ENCODE measurements at regions not wholly inside any gene's neighbourhood (a gene's known extent, or its start where the extent isn't known, plus 50 kb on each side); places are given as distances from the start of the nearest gene placed in this dataset.

DNA sequence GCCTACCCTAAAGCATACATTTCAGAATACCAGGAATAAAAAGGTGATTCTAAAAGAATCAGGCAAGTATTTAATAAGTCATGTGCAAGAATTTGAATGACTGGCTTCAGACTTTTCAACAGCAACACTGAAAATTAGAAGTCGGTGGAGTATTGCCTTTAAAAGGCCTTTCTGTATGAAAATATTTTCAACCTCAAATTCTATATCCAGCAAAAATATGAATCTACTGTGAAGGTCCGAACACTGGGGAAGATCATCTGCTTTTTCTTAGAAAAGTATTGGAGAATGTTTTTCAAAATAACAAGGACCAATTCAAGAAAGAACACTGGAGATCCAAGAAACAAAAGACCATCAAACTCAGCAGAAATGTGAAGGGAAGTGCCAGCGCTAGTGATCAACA, 459.5 kb upstream of the KLF12 start:
- POLR2A ChIA-PET (ENCODE audit: low non-redundant PET), result no interaction called here
- intact Hi-C loops (cut with micrococcal nuclease; ENCODE audit: unreplicated experiment), result no loop called here
- no TSS peak for BruUV-seq (replicated peaks)

DNA sequence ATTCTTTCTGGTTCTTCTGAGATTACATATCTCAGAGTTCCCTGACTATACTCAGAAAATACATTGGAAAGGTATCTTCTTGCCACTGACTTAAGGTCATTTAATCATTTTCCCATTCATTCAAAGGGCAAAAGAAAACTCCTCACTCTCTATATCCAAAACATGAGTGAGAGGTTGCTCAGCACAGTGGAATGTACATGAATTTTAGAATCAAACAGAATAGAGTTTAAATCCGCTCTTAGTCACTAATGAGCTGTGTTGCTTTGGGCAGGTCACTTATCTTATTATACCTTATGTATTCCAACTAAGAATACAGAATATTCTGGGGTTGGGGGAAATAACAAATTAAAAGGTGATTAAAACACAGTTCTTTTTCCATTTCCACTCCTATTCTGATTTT, 452.6 kb upstream of the KLF12 start:
- Histone ChIP-seq H3K4me3 (ENCODE audit: low read depth, low read length, poor library complexity, severe bottlenecking) (no peak overlapping the region), H3K4me1 (ENCODE audit: insufficient read depth, low read length, poor library complexity, severe bottlenecking) (no peaks in the 10 kb centered on the region), H3K27ac (ENCODE audit: low read depth, low read length, poor library complexity, severe bottlenecking) (no peak overlapping the region), H3K9me3 (ENCODE audit: low read depth, low read length, poor library complexity, severe bottlenecking) (no peaks in the 10 kb centered on the region), H3K27me3 (replicated peaks; ENCODE audit: insufficient read depth, low read depth, low read length, poor library complexity) (no peaks in the 10 kb centered on the region), H3K36me3 (ENCODE audit: insufficient read depth, low read length, poor library complexity, severe bottlenecking) (no peaks in the 10 kb centered on the region)
- no TSS peak for BruUV-seq (replicated peaks)
- DNase-seq (ENCODE audit: low spot score), result no peak
- TF ChIP-seq, protein P1, sequence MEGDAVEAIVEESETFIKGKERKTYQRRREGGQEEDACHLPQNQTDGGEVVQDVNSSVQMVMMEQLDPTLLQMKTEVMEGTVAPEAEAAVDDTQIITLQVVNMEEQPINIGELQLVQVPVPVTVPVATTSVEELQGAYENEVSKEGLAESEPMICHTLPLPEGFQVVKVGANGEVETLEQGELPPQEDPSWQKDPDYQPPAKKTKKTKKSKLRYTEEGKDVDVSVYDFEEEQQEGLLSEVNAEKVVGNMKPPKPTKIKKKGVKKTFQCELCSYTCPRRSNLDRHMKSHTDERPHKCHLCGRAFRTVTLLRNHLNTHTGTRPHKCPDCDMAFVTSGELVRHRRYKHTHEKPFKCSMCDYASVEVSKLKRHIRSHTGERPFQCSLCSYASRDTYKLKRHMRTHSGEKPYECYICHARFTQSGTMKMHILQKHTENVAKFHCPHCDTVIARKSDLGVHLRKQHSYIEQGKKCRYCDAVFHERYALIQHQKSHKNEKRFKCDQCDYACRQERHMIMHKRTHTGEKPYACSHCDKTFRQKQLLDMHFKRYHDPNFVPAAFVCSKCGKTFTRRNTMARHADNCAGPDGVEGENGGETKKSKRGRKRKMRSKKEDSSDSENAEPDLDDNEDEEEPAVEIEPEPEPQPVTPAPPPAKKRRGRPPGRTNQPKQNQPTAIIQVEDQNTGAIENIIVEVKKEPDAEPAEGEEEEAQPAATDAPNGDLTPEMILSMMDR (conservative IDR thresholded peaks at IDR 0.05; ENCODE audit: low read depth, low read length), result no peak
- no peak for TF ChIP-seq EZH2 (IDR thresholded peaks at IDR 0.05; ENCODE audit: borderline replicate concordance, low read depth, low read length, poor library complexity, severe bottlenecking)
- intact Hi-C loops (cut with micrococcal nuclease; ENCODE audit: unreplicated experiment), result no loop called here
- POLR2A ChIA-PET (ENCODE audit: low non-redundant PET), result no interaction called here
- CTCF ChIA-PET, result no interaction called here

More for the DNA sequence above, 459.5 kb upstream of the KLF12 start:
- H3K27me3 ChIP-seq (replicated peaks; ENCODE audit: insufficient read depth, low read depth, low read length, poor library complexity), result no peaks in the 10 kb centered on the region
- no peak overlapping the region for H3K27ac ChIP-seq (ENCODE audit: low read depth, low read length, poor library complexity, severe bottlenecking)
- TF ChIP-seq, protein P1 (conservative IDR thresholded peaks at IDR 0.05; ENCODE audit: low read depth, low read length), result no peak
- no peak for TF ChIP-seq EZH2 (IDR thresholded peaks at IDR 0.05; ENCODE audit: borderline replicate concordance, low read depth, low read length, poor library complexity, severe bottlenecking)
- CTCF ChIA-PET, result no interaction called here
- no peak for DNase-seq (ENCODE audit: low spot score)
- no peak overlapping the region for H3K4me3 ChIP-seq (ENCODE audit: low read depth, low read length, poor library complexity, severe bottlenecking)
- no peaks in the 10 kb centered on the region for H3K36me3 ChIP-seq (ENCODE audit: insufficient read depth, low read length, poor library complexity, severe bottlenecking)
- H3K9me3 ChIP-seq (ENCODE audit: low read depth, low read length, poor library complexity, severe bottlenecking), result no peaks in the 10 kb centered on the region
- H3K4me1 ChIP-seq (ENCODE audit: insufficient read depth, low read length, poor library complexity, severe bottlenecking), result no peaks in the 10 kb centered on the region

DNA sequence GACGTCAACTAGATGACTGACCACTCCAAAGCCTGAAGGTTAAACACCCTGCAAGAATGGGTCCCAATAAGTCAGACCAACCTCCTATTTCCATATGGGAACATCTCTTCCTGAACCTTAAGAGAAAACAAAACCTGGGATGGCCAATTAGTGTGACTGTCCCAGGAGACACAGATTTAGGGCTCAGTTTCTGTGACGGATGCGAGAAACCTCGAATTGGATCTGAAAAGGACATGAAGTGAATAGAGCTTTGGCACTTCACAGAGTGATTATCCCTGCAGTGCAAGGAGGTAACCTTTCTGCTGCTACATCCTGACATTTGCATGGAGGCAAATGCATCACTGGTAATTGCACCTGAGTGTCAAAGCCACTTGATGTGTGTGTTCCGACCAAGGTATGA, 442.2 kb upstream of the KLF12 start:
- peak overlapping the region; percentile 43 for H3K4me3 ChIP-seq (ENCODE audit: low read depth, low read length, poor library complexity, severe bottlenecking)
- H3K27me3 ChIP-seq (replicated peaks; ENCODE audit: insufficient read depth, low read depth, low read length, poor library complexity), result no peaks in the 10 kb centered on the region
- intact Hi-C loops (cut with micrococcal nuclease; ENCODE audit: unreplicated experiment), result no loop called here
- no peaks in the 10 kb centered on the region for H3K4me1 ChIP-seq (ENCODE audit: insufficient read depth, low read length, poor library complexity, severe bottlenecking)
- TF ChIP-seq, protein P1 (conservative IDR thresholded peaks at IDR 0.05; ENCODE audit: low read depth, low read length), result no peak
- no peak for TF ChIP-seq EZH2 (IDR thresholded peaks at IDR 0.05; ENCODE audit: borderline replicate concordance, low read depth, low read length, poor library complexity, severe bottlenecking)
- no peak overlapping the region for H3K27ac ChIP-seq (ENCODE audit: low read depth, low read length, poor library complexity, severe bottlenecking)
- POLR2A ChIA-PET (ENCODE audit: low non-redundant PET), result no interaction called here
- H3K36me3 ChIP-seq (ENCODE audit: insufficient read depth, low read length, poor library complexity, severe bottlenecking), result no peaks in the 10 kb centered on the region
- BruUV-seq (replicated peaks), result no TSS peak
- CTCF ChIA-PET, result no interaction called here
- DNase-seq (ENCODE audit: low spot score), result no peak
- H3K9me3 ChIP-seq (ENCODE audit: low read depth, low read length, poor library complexity, severe bottlenecking), result no peaks in the 10 kb centered on the region
